Stomach (tissue), 4 donors: ENCODE measurements at regions not wholly inside any gene's neighbourhood (a gene's known extent, or its start where the extent isn't known, plus 50 kb on each side); places are given as distances from the start of the nearest gene placed in this dataset.

ENCODE experiments used
- POLR2AphosphoS5 ChIP-seq, 3 donors: sonication (generic); formaldehyde crosslinking; IDR thresholded peaks; one replicate each; pipeline ENCODE4 v1.6.1; 2016; ENCODE audit warnings: antibody characterized with exemption in 3 of 3
- TF ChIP-seq, protein P1 (sequence below), 7 experiments: fragments of 450-650 bp in 4 of 7; fragments of 200-600 bp in 3 of 7; sonication (generic) in 3 of 7; IDR thresholded peaks; one replicate each; pipeline ENCODE4 v1.5.1; 2016 to 2019; ENCODE audit warnings: antibody characterized with exemption in 7 of 7, control low read depth in 2 of 7, mild to moderate bottlenecking in 1 of 7

DNA sequence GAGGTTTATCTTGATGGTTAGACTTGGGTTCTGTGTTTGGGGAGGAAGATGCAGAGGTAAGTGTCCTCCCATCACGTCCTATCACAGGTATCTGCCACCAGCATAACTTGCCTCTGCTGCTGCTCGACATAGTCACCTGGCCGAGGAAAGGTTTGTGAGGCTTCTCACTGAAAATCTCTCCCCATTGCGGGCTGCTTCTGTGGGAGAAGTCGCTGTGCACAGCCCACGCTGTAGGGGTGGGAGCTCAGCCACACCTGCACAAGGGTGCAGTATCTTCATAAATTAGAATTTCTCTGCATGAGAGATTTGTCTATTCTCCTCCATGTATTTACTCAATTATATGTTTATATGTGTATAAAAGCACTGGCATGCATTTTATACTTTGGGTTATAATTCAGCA is 415.7 kb upstream of the MYT1L start:
- TF ChIP-seq, protein P1, sequence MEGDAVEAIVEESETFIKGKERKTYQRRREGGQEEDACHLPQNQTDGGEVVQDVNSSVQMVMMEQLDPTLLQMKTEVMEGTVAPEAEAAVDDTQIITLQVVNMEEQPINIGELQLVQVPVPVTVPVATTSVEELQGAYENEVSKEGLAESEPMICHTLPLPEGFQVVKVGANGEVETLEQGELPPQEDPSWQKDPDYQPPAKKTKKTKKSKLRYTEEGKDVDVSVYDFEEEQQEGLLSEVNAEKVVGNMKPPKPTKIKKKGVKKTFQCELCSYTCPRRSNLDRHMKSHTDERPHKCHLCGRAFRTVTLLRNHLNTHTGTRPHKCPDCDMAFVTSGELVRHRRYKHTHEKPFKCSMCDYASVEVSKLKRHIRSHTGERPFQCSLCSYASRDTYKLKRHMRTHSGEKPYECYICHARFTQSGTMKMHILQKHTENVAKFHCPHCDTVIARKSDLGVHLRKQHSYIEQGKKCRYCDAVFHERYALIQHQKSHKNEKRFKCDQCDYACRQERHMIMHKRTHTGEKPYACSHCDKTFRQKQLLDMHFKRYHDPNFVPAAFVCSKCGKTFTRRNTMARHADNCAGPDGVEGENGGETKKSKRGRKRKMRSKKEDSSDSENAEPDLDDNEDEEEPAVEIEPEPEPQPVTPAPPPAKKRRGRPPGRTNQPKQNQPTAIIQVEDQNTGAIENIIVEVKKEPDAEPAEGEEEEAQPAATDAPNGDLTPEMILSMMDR (IDR thresholded peaks at IDR 0.05), result no peak
- no peak for TF ChIP-seq POLR2AphosphoS5 (IDR thresholded peaks at IDR 0.05)
